Endodermal cell (in vitro differentiated cells): ENCODE measurements at regions not wholly inside any gene's neighbourhood (a gene's known extent, or its start where the extent isn't known, plus 50 kb on each side); places are given as distances from the start of the nearest gene placed in this dataset.
"Not testable (repeated sequence)": the region's sequence is repeated elsewhere in the genome, so short reads cannot be mapped to it uniquely, and the experiment has no call there.

Experiments
- DNase-seq: peaks from one replicate; pipeline ENCODE4 v3.0.0-alpha.2; 2017
- H3K27ac ChIP-seq: 2 replicates; pipeline ENCODE4 v1.5.1; 2013; ENCODE audit warnings: mild to moderate bottlenecking, low read depth, low read length, moderate library complexity
- H3K27me3 ChIP-seq: 2 replicates; pipeline ENCODE4 v1.6.1; 2013; ENCODE audit warnings: mild to moderate bottlenecking, low read length, moderate library complexity; ENCODE audit not compliant: insufficient read depth, control insufficient read depth, poor library complexity, severe bottlenecking
- H3K36me3 ChIP-seq: 2 replicates; pipeline ENCODE4 v1.7.0; 2013; ENCODE audit warnings: mild to moderate bottlenecking, low read length, moderate library complexity; ENCODE audit not compliant: control insufficient read depth, insufficient read depth
- H3K4me1 ChIP-seq: one replicate; pipeline ENCODE4 v1.7.0; 2013; ENCODE audit warnings: low read length; ENCODE audit not compliant: control insufficient read depth, insufficient read depth
- H3K4me3 ChIP-seq: 2 replicates; pipeline ENCODE4 v1.5.1; 2013; ENCODE audit warnings: mild to moderate bottlenecking, low read length, moderate library complexity
- H3K9ac ChIP-seq: 2 replicates; pipeline ENCODE4 v1.6.1; 2013; ENCODE audit warnings: mild to moderate bottlenecking, low read length, moderate library complexity; ENCODE audit not compliant: poor library complexity, severe bottlenecking; ENCODE audit errors: extremely low read depth
- H3K9me3 ChIP-seq: 2 replicates; pipeline ENCODE4 v1.6.1; 2013; ENCODE audit warnings: mild to moderate bottlenecking, low read length, moderate library complexity; ENCODE audit not compliant: control insufficient read depth
- H3K27ac Mint-ChIP-seq: 2 replicates; pipeline ENCODE4 v1.8.0; 2020; ENCODE audit warnings: mixed read lengths
- H3K27me3 Mint-ChIP-seq: 2 replicates; pipeline ENCODE4 v1.8.0; 2021; ENCODE audit warnings: mild to moderate bottlenecking, mixed read lengths; ENCODE audit not compliant: insufficient read depth
- H3K36me3 Mint-ChIP-seq: 2 replicates; pipeline ENCODE4 v1.8.0; 2020; ENCODE audit warnings: low read depth, mixed read lengths
- H3K4me1 Mint-ChIP-seq: 2 replicates; pipeline ENCODE4 v1.8.0; 2020; ENCODE audit warnings: mixed read lengths
- H3K4me3 Mint-ChIP-seq: 2 replicates; pipeline ENCODE4 v1.8.0; 2020; ENCODE audit warnings: mild to moderate bottlenecking, moderate library complexity, mixed read lengths
- H3K9me3 Mint-ChIP-seq: 2 replicates; pipeline ENCODE4 v1.8.0; 2020; ENCODE audit warnings: mild to moderate bottlenecking, mixed read lengths
- WGBS, 2 experiments: methylation state at CpG; one replicate each; pipeline versions ENCODE4 v1.1.5 to v1.1.7; 2013; ENCODE audit warnings: missing lambda C conversion rate in 2 of 2, mixed read lengths in 1 of 2; ENCODE audit not compliant: insufficient coverage in 1 of 2, insufficient read length in 1 of 2; 5-methylcytosine and 5-hydroxymethylcytosine counted together
- TF ChIP-seq, protein P1 (sequence below): fragments of 200-600 bp; sonication (generic); conservative IDR thresholded peaks from 2 replicates; pipeline ENCODE4 v1.5.0; 2021; ENCODE audit warnings: antibody characterized with exemption, mild to moderate bottlenecking

- H3K4me1 ChIP-seq = peaks cover 19% of the 10 kb centered on the region
- H3K9me3 ChIP-seq = peaks cover 9% of the 10 kb centered on the region
- Mint-ChIP-seq H3K4me1 (peaks cover 32% of the 10 kb centered on the region), H3K36me3 (no peaks in the 10 kb centered on the region), H3K27ac (no peak overlapping the region), H3K27me3 (peaks cover 4% of the 10 kb centered on the region), H3K9me3 (peaks cover 15% of the 10 kb centered on the region), H3K4me3 (no peak overlapping the region)
- H3K27ac ChIP-seq = no peak overlapping the region
- no peaks in the 10 kb centered on the region for H3K27me3 ChIP-seq
- H3K36me3 ChIP-seq = no peaks in the 10 kb centered on the region
- DNase-seq = no peak
- TF ChIP-seq, protein P1, sequence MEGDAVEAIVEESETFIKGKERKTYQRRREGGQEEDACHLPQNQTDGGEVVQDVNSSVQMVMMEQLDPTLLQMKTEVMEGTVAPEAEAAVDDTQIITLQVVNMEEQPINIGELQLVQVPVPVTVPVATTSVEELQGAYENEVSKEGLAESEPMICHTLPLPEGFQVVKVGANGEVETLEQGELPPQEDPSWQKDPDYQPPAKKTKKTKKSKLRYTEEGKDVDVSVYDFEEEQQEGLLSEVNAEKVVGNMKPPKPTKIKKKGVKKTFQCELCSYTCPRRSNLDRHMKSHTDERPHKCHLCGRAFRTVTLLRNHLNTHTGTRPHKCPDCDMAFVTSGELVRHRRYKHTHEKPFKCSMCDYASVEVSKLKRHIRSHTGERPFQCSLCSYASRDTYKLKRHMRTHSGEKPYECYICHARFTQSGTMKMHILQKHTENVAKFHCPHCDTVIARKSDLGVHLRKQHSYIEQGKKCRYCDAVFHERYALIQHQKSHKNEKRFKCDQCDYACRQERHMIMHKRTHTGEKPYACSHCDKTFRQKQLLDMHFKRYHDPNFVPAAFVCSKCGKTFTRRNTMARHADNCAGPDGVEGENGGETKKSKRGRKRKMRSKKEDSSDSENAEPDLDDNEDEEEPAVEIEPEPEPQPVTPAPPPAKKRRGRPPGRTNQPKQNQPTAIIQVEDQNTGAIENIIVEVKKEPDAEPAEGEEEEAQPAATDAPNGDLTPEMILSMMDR = no peak
- H3K9ac ChIP-seq = no peak overlapping the region
- no peak overlapping the region for H3K4me3 ChIP-seq
- 84 to 90% methylated on average over 2 to 3 of the region's 3 CpGs for WGBS, 2 experiments
Measured at GRCh38 chr6:117008618-117009017, 131.6 kb downstream of the RFX6 start.

DNA sequence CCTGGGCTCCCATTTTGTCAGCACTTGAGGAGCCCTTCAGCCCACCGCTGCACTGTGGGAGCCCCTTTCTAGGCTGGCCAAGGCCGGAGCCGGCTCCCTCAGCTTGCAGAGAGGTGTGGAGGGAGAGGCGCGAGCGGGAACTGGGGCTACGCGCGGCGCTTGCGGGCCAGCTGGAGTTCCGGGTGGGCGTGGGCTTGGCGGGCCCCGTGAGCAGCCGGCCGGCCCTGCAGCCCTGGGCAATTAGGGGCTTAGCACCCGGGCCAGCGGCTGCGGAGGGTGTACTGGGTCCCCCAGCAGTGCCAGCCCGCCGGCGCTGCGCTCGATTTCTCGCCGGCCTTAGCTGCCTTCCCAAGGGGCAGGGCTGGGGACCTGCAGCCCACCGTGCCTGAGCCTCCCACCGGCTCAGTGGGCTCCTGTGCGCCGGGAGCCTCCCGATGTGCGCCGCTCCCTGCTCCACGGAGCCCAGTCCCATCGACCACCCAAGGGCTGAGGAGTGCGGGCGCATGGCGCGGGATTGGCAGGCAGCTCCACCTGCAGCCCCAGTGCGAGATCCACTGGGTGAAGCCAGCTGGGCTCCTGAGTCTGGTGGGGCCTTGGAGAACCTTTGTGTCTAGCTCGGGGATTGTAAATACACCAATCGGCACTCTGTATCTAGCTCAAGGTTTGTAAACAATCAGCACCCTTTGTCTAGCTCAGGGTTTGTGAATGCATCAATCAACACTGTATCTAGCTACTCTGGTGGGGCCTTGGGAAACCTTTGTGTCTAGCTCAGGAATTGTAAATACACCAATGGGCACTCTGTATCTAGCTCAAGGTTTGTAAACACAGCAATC is 137.8 kb downstream of the RFX6 start:
- WGBS, 2 experiments = 91 to 94% methylated on average over 7 to 43 of the region's 43 CpGs
- peaks cover 55% of the 10 kb centered on the region for H3K9me3 Mint-ChIP-seq
- not testable (repeated sequence) for H3K36me3 Mint-ChIP-seq, H3K4me3 ChIP-seq, H3K27ac Mint-ChIP-seq, H3K4me1 Mint-ChIP-seq, H3K27me3 ChIP-seq, DNase-seq, H3K27ac ChIP-seq, H3K9ac ChIP-seq, H3K4me1 ChIP-seq, H3K36me3 ChIP-seq, H3K4me3 Mint-ChIP-seq
- H3K27me3 Mint-ChIP-seq = peaks cover 10% of the 10 kb centered on the region
- peaks cover 40% of the 10 kb centered on the region for H3K9me3 ChIP-seq

- not testable (repeated sequence) for H3K4me1 Mint-ChIP-seq, H3K27ac ChIP-seq, H3K4me3 ChIP-seq, H3K4me3 Mint-ChIP-seq, H3K27me3 ChIP-seq, H3K9ac ChIP-seq, H3K36me3 ChIP-seq, DNase-seq, H3K36me3 Mint-ChIP-seq, H3K4me1 ChIP-seq, H3K27ac Mint-ChIP-seq
- WGBS, 2 experiments = 92 to 96% methylated on average over 2 to 4 of the region's 4 CpGs
- H3K27me3 Mint-ChIP-seq = peaks cover 10% of the 10 kb centered on the region
- peaks cover 40% of the 10 kb centered on the region for H3K9me3 ChIP-seq
- H3K9me3 Mint-ChIP-seq = peaks cover 55% of the 10 kb centered on the region
Measured at GRCh38 chr6:117015474-117015804, 138.4 kb downstream of the RFX6 start.

DNA sequence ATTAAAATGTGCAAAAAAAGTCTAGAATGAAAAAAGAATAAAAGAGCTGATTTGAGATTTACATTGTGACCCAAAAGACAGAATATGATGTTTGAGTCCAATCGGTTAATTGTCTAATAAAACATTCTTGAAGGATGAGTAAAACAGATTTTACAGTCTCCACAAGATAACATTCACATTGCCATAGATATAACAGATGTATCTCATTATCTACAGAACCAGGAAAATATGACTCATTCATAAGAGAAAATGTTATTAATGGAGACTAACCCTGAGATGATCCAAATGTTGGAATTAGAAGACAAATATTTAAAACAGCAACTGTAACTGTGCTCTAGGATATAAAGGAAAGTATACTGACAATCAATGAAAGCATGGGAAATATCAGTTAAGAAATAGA is 141.7 kb downstream of the RFX6 start:
- Mint-ChIP-seq H3K4me3 (no peak overlapping the region), H3K27me3 (peaks cover 12% of the 10 kb centered on the region), H3K27ac (no peak overlapping the region), H3K4me1 (no peaks in the 10 kb centered on the region), H3K9me3 (peaks cover 39% of the 10 kb centered on the region), H3K36me3 (no peaks in the 10 kb centered on the region)
- Histone ChIP-seq H3K4me1 (no peaks in the 10 kb centered on the region), H3K27me3 (no peaks in the 10 kb centered on the region), H3K9ac (no peak overlapping the region), H3K4me3 (no peak overlapping the region), H3K36me3 (no peaks in the 10 kb centered on the region), H3K27ac (no peak overlapping the region), H3K9me3 (peaks cover 29% of the 10 kb centered on the region)
- TF ChIP-seq, protein P1 = no peak
- DNase-seq = no peak
- WGBS, 2 experiments = 86% methylated on average over 1 of the region's 1 CpG; no CpG with 5 or more reads in 1 of the 2 experiments
